DOHH2 (cell line): ENCODE measurements at regions not wholly inside any gene's neighbourhood (a gene's known extent, or its start where the extent isn't known, plus 50 kb on each side); places are given as distances from the start of the nearest gene placed in this dataset.

ENCODE experiments used
- H3F3A ChIP-seq: fragments of 200-600 bp; sonication (generic), shearing (Covaris generic); 2 replicates; pipeline ENCODE4 v1.6.0; 2016; ENCODE audit warnings: antibody characterized with exemption, mild to moderate bottlenecking; ENCODE audit not compliant: control insufficient read depth, insufficient read depth
- H3K27ac ChIP-seq: fragments of 200-600 bp; sonication (generic); 2 replicates; pipeline ENCODE4 v1.5.1; 2014; ENCODE audit warnings: low read depth, mild to moderate bottlenecking, low read length, moderate library complexity
- H3K27me3 ChIP-seq: fragments of 200-600 bp; sonication (generic); 2 replicates; pipeline ENCODE4 v1.6.1; 2014; ENCODE audit warnings: mild to moderate bottlenecking, low read length, mixed read lengths; ENCODE audit not compliant: control insufficient read depth
- H3K36me3 ChIP-seq: fragments of 200-600 bp; sonication (generic); 2 replicates; pipeline ENCODE4 v1.6.1; 2014; ENCODE audit warnings: mild to moderate bottlenecking, low read length, moderate library complexity, mixed read lengths; ENCODE audit not compliant: control insufficient read depth
- H3K4me1 ChIP-seq: fragments of 200-600 bp; sonication (generic); 2 replicates; pipeline ENCODE4 v1.6.1; 2014; ENCODE audit warnings: mild to moderate bottlenecking, low read length, mixed read lengths; ENCODE audit not compliant: control insufficient read depth
- H3K4me2 ChIP-seq: fragments of 200-600 bp; sonication (generic); 2 replicates; pipeline ENCODE4 v1.6.0; 2014; ENCODE audit warnings: mild to moderate bottlenecking, low read length, moderate library complexity
- H3K4me3 ChIP-seq: fragments of 200-600 bp; sonication (generic); 2 replicates; pipeline ENCODE4 v1.5.1; 2014; ENCODE audit warnings: mild to moderate bottlenecking, low read length, mixed read lengths
- H3K79me2 ChIP-seq: fragments of 200-600 bp; sonication (generic); 2 replicates; pipeline ENCODE4 v1.6.1; 2014; ENCODE audit warnings: mild to moderate bottlenecking, low read length, mixed read lengths; ENCODE audit not compliant: control insufficient read depth
- H3K9me2 ChIP-seq: fragments of 200-600 bp; sonication (generic); replicated peaks from 2 replicates; pipeline ENCODE4 v1.6.1; 2014; ENCODE audit warnings: mild to moderate bottlenecking, low read length, mixed read lengths; ENCODE audit not compliant: control insufficient read depth
- H3K9me3 ChIP-seq: fragments of 200-600 bp; sonication (generic); 2 replicates; pipeline ENCODE4 v1.6.1; 2014; ENCODE audit warnings: antibody characterized with exemption, low read length, mixed read lengths; ENCODE audit not compliant: control insufficient read depth, insufficient read depth
- H4K20me1 ChIP-seq: fragments of 200-600 bp; sonication (generic); 2 replicates; pipeline ENCODE4 v1.6.0; 2014; ENCODE audit warnings: low read depth, mild to moderate bottlenecking, antibody characterized with exemption, low read length, moderate library complexity; ENCODE audit not compliant: control insufficient read depth, insufficient read depth
- EZH2phosphoT487 ChIP-seq: fragments of 200-600 bp; sonication (generic); IDR thresholded peaks from 2 replicates; pipeline ENCODE4 v1.6.1; 2017; ENCODE audit warnings: borderline replicate concordance, mild to moderate bottlenecking, antibody characterized with exemption, low read length, moderate library complexity, mixed read lengths
- TF ChIP-seq, protein P1 (sequence below): fragments of 200-600 bp; sonication (generic); IDR thresholded peaks from one replicate; pipeline ENCODE4 v1.5.1; 2014; ENCODE audit warnings: antibody characterized with exemption, mild to moderate bottlenecking, low read depth, low read length; ENCODE audit not compliant: poor library complexity, severe bottlenecking

DNA sequence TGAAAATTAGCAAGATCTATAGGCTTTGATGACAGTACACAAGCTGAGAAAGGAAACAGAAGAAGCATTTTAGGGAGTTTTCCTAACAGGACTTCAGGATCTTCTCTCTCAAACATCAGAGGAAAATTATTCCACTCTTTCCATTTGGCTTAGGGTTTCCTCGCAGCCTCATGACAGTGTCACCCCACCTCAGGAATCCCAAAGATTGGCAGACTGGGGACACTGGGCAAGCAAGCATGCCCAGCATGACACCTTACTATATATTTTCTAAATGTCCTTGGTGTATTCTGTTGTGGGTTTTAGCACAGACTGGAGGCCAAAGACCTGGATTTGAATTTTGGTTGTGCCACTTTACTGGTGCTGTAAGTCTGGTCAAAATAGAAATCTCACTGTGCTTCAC lies 482.4 kb upstream of the SOX5 start:
- no peaks in the 10 kb centered on the region for H3K36me3 ChIP-seq
- no peaks in the 10 kb centered on the region for H3F3A ChIP-seq
- H4K20me1 ChIP-seq = no peaks in the 10 kb centered on the region
- no peak overlapping the region for H3K4me2 ChIP-seq
- no peaks in the 10 kb centered on the region for H3K9me2 ChIP-seq
- no peak overlapping the region for H3K4me3 ChIP-seq
- H3K27ac ChIP-seq = no peak overlapping the region
- no peak for TF ChIP-seq EZH2phosphoT487
- TF ChIP-seq, protein P1, sequence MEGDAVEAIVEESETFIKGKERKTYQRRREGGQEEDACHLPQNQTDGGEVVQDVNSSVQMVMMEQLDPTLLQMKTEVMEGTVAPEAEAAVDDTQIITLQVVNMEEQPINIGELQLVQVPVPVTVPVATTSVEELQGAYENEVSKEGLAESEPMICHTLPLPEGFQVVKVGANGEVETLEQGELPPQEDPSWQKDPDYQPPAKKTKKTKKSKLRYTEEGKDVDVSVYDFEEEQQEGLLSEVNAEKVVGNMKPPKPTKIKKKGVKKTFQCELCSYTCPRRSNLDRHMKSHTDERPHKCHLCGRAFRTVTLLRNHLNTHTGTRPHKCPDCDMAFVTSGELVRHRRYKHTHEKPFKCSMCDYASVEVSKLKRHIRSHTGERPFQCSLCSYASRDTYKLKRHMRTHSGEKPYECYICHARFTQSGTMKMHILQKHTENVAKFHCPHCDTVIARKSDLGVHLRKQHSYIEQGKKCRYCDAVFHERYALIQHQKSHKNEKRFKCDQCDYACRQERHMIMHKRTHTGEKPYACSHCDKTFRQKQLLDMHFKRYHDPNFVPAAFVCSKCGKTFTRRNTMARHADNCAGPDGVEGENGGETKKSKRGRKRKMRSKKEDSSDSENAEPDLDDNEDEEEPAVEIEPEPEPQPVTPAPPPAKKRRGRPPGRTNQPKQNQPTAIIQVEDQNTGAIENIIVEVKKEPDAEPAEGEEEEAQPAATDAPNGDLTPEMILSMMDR = no peak
- H3K79me2 ChIP-seq = no peaks in the 10 kb centered on the region
- H3K27me3 ChIP-seq = no peaks in the 10 kb centered on the region
- no peaks in the 10 kb centered on the region for H3K4me1 ChIP-seq
- H3K9me3 ChIP-seq = no peaks in the 10 kb centered on the region

DNA sequence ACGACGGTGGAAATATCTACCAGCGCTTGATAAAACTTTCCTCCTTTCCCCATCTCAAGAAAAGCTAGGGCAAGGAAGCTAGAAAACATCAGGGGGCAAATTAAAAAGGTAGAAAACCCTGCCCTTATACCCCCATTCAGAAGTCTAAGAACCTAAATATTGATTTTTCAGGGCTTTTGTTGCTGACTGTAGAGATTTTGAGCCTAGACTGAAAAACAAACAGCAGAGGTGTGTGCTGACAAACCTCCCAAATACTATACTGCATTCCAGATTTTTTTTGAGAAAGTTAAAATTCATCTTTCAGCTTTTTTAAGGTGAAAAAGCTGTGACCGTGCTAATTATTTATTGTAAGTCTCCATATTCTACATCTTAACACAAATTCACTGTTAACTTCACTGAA lies 478.3 kb upstream of the SOX5 start:
- no peak overlapping the region for H3K4me3 ChIP-seq
- no peak overlapping the region for H3K4me2 ChIP-seq
- no peaks in the 10 kb centered on the region for H3F3A ChIP-seq
- no peaks in the 10 kb centered on the region for H3K4me1 ChIP-seq
- H3K79me2 ChIP-seq = no peaks in the 10 kb centered on the region
- H3K9me3 ChIP-seq = no peaks in the 10 kb centered on the region
- no peaks in the 10 kb centered on the region for H4K20me1 ChIP-seq
- H3K36me3 ChIP-seq = no peaks in the 10 kb centered on the region
- H3K9me2 ChIP-seq = no peaks in the 10 kb centered on the region
- no peak for TF ChIP-seq EZH2phosphoT487
- TF ChIP-seq, protein P1 = no peak
- no peak overlapping the region for H3K27ac ChIP-seq
- H3K27me3 ChIP-seq = no peaks in the 10 kb centered on the region

DNA sequence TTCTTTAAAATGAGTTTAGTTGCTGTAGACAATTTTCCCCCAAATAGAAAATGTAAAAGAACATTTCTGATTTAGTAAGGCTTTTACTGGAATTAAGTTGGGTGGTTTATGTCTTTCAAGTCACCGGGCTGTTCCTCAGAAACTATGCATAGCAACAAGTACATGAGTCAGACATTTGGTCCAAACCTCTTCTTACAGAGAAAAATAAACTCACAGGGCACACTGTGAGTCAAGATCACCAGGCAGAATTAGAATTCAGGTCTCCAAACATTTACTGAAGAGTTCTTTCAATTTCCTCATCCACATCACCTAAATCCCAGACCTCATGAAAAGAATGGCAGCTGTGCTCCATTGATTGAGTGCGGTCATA lies 476.1 kb upstream of the SOX5 start:
- H3K4me1 ChIP-seq = no peaks in the 10 kb centered on the region
- no peaks in the 10 kb centered on the region for H4K20me1 ChIP-seq
- no peak overlapping the region for H3K4me3 ChIP-seq
- no peak overlapping the region for H3K27ac ChIP-seq
- H3K36me3 ChIP-seq = no peaks in the 10 kb centered on the region
- no peaks in the 10 kb centered on the region for H3K27me3 ChIP-seq
- no peak overlapping the region for H3K4me2 ChIP-seq
- H3F3A ChIP-seq = no peaks in the 10 kb centered on the region
- TF ChIP-seq, protein P1 = no peak
- no peak for TF ChIP-seq EZH2phosphoT487
- H3K9me2 ChIP-seq = no peaks in the 10 kb centered on the region
- no peaks in the 10 kb centered on the region for H3K9me3 ChIP-seq
- no peaks in the 10 kb centered on the region for H3K79me2 ChIP-seq
